ENCODE measurements at regions not wholly inside any gene's neighbourhood (a gene's known extent, or its start where the extent isn't known, plus 50 kb on each side); places are given as distances from the start of the nearest gene placed in this dataset.
A peak's percentile ranks its signal among the peaks of the same experiment; 100 is the strongest.

GRCh38 chr18:75859533-75859932 is 432.0 kb upstream of the SMIM21 start:
- no peak for TF ChIP-seq CTCF (IDR thresholded peaks at IDR 0.05; ENCODE audit: borderline replicate concordance, insufficient read depth, low read depth, low read length)
- H3K4me3 ChIP-seq (ENCODE audit: low read depth, low read length) = no peak overlapping the region

- no peak for TF ChIP-seq CTCF (IDR thresholded peaks at IDR 0.05; ENCODE audit: borderline replicate concordance, insufficient read depth, low read depth, low read length)
- H3K4me3 ChIP-seq (ENCODE audit: low read depth, low read length) = no peak overlapping the region
Measured at GRCh38 chr18:75858754-75859153, 431.3 kb upstream of the SMIM21 start.

GRCh38 chr18:75857558-75857957 is 430.1 kb upstream of the SMIM21 start:
- H3K4me3 ChIP-seq (ENCODE audit: low read depth, low read length) = no peak overlapping the region
- TF ChIP-seq CTCF (IDR thresholded peaks at IDR 0.05; ENCODE audit: borderline replicate concordance, insufficient read depth, low read depth, low read length) = no peak

- H3K4me3 ChIP-seq (ENCODE audit: low read depth, low read length) = no peak overlapping the region
- no peak for TF ChIP-seq CTCF (IDR thresholded peaks at IDR 0.05; ENCODE audit: borderline replicate concordance, insufficient read depth, low read depth, low read length)
Measured at GRCh38 chr18:75854808-75855207, 427.3 kb upstream of the SMIM21 start.

GRCh38 chr18:75854174-75854573 is 426.7 kb upstream of the SMIM21 start:
- H3K4me3 ChIP-seq (ENCODE audit: low read depth, low read length) = no peak overlapping the region
- TF ChIP-seq CTCF (IDR thresholded peaks at IDR 0.05; ENCODE audit: borderline replicate concordance, insufficient read depth, low read depth, low read length) = peak; percentile 54; the same call in 1 of the 2 replicates

- no peak overlapping the region for H3K4me3 ChIP-seq (ENCODE audit: low read depth, low read length)
- TF ChIP-seq CTCF (IDR thresholded peaks at IDR 0.05; ENCODE audit: borderline replicate concordance, insufficient read depth, low read depth, low read length) = no peak
Measured at GRCh38 chr18:75846321-75846720, 418.8 kb upstream of the SMIM21 start.

- no peak for TF ChIP-seq CTCF (IDR thresholded peaks at IDR 0.05; ENCODE audit: borderline replicate concordance, insufficient read depth, low read depth, low read length)
- H3K4me3 ChIP-seq (ENCODE audit: low read depth, low read length) = no peak overlapping the region
Measured at GRCh38 chr18:75845413-75845812, 417.9 kb upstream of the SMIM21 start.

Measured in GM12875 (cell line).